ENCODE measurements at regions not wholly inside any gene's neighbourhood (a gene's known extent, or its start where the extent isn't known, plus 50 kb on each side); places are given as distances from the start of the nearest gene placed in this dataset.
"Not testable (repeated sequence)": the region's sequence is repeated elsewhere in the genome, so short reads cannot be mapped to it uniquely, and the experiment has no call there.

DNA sequence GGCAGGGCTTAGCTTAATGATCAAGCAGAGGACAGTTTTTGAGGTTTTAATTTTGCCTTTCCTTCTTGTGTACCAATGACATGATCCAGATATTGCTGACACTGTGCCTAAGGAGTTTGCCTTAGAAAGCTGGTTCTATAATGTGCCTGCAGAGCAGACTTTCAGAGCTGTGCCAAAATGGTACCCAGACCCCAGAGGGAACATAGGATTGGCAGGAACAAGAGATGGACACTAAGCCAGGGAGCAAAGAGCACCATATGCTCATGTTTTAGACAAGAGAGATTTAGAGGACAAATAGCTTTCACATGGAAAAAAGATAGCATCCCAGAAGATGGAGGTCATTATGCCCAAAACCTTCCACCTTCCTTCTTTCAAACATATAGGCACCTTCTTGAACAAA lies 1241.5 kb upstream of the SPRY2 start:
- no peak for TF ChIP-seq CTCF (IDR thresholded peaks at IDR 0.05; ENCODE audit: low read depth, low read length)
- no peak overlapping the region for H3K4me3 ChIP-seq (ENCODE audit: low read depth, low read length)

DNA sequence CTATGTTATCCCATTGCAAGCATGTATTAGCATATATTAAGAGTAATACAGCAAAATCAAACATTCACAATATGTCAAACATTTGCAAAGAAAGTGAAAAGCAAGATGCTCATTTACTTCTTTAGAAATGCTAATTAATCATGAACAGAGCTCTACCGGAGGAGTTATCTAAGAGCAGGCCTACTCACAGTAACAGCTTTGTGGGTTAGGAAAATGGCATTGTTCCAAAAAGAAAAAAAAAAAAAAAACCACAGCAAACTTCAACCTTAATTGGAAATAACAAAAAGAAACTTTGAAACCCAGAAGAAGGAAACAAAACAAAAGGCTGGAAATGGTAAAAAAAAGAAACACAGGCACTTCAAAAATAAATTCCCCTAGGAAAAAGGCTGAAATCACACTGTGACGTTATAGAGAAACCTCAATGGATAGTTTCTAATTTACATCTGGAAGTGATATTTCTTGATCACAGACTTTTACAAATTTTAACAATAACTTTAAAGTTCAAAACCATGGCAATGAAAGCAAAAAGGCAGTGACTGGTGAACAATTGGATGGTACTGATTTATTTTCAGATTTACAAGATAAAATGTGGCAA lies 1236.8 kb upstream of the SPRY2 start:
- H3K4me3 ChIP-seq (ENCODE audit: low read depth, low read length), result no peak overlapping the region
- TF ChIP-seq CTCF (IDR thresholded peaks at IDR 0.05; ENCODE audit: low read depth, low read length), result no peak

- H3K4me3 ChIP-seq (ENCODE audit: low read depth, low read length), result no peak overlapping the region
- TF ChIP-seq CTCF (IDR thresholded peaks at IDR 0.05; ENCODE audit: low read depth, low read length), result no peak
Observed at GRCh38 chr13:81568824-81569223, 1227.9 kb upstream of the SPRY2 start.

DNA sequence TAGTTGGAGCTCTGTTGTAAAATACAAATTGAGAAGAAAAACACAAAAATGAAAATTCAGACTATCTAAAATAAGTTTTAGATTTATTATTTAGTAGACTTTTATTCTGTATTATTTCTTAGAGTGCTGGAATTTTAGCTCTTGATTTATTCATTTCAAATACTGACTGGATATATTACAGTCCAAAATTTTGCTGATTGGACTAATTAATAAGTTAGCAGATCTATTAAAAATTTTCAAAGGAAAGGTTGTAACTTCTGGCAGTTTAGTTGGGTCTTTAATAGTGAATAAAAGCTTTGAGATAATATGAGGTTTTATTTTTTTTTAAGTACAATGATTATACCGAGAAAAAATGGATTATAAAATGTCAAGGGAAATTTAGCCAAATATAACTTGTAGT lies 1224.9 kb upstream of the SPRY2 start:
- TF ChIP-seq CTCF (IDR thresholded peaks at IDR 0.05; ENCODE audit: low read depth, low read length), result no peak
- H3K4me3 ChIP-seq (ENCODE audit: low read depth, low read length), result no peak overlapping the region

DNA sequence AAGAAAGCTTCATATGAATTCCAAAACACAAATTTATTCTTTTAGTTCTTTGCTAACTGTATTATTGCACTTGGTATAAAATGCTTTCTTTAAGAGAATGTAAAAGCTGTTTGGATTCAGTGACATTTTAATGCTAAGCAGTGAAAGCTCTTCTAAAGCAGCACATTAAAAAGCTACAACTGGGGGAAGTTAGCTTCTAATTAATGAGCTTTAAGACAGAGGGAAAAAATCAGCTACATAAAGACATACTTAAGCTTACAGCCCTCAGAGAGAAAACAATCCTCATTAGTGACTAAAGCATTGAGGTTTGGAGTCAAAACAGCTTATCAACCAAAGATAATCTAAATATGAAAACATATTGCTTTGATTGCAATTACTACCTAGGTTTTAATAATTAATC lies 1222.2 kb upstream of the SPRY2 start:
- no peak for TF ChIP-seq CTCF (IDR thresholded peaks at IDR 0.05; ENCODE audit: low read depth, low read length)

GRCh38 chr13:81562598-81562997 lies 1221.7 kb upstream of the SPRY2 start:
- no peak for TF ChIP-seq CTCF (IDR thresholded peaks at IDR 0.05; ENCODE audit: low read depth, low read length)
- H3K4me3 ChIP-seq (ENCODE audit: low read depth, low read length), result no peak overlapping the region

More for the DNA sequence above, 1222.2 kb upstream of the SPRY2 start:
- no peak overlapping the region for H3K4me3 ChIP-seq (ENCODE audit: low read depth, low read length)

DNA sequence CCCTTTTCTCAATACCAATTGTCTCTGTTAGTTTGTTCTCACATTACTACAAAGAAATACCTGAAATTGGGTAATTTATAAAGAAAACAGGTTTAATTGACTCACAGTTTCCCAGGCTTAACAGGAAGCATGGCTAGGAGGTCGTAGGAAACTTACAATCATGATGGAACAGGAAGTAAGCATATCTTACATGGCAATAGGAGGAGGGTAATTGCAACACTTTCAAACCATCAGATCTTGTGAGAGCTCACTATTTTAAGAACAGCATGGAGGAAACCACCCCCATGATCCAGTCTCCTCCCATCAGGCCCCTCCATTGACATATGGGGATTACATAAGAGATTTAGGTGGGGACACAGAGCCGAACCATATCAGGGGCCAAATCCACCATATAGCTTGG lies 1210.1 kb upstream of the SPRY2 start:
- no peak for TF ChIP-seq CTCF (IDR thresholded peaks at IDR 0.05; ENCODE audit: low read depth, low read length)
- no peak overlapping the region for H3K4me3 ChIP-seq (ENCODE audit: low read depth, low read length)

GRCh38 chr13:81546294-81546693 lies 1205.4 kb upstream of the SPRY2 start:
- H3K4me3 ChIP-seq (ENCODE audit: low read depth, low read length), result not testable (repeated sequence)

Data from WI38 (cell line).